GM18870 (cell line): ENCODE measurements at regions not wholly inside any gene's neighbourhood (a gene's known extent, or its start where the extent isn't known, plus 50 kb on each side); places are given as distances from the start of the nearest gene placed in this dataset.

Source experiments
- ATAC-seq: cut with Tn5 transposase; IDR thresholded peaks from one replicate; pipeline ENCODE4 v1.9.1; 2021; ENCODE audit warnings: moderate library complexity; ENCODE audit not compliant: unreplicated experiment

- no peak for ATAC-seq
Measured at GRCh38 chr10:131658476-131659110, 242.2 kb upstream of the PPP2R2D start.

GRCh38 chr10:131660427-131660826, 240.4 kb upstream of the PPP2R2D start:
- no peak for ATAC-seq

DNA sequence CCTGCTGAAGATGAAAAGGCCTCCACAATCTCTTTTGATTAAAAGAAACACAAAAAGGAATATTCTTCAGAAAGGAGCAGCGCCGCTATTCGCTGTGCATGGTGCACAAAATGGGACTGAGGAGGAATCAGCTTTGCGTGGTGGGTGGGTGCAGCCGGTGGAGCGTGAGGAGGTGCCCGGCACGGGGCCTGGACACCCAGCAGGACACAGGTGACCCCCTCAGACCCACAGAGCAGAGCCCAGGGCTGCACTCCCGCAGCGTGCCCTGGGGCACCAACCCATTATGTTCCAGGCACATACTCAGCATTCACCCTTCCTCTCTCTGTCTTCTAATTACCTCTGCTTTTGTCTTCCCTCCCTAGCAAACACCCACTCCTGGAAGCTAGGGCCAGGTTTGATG, 238.0 kb upstream of the PPP2R2D start:
- ATAC-seq: no peak

DNA sequence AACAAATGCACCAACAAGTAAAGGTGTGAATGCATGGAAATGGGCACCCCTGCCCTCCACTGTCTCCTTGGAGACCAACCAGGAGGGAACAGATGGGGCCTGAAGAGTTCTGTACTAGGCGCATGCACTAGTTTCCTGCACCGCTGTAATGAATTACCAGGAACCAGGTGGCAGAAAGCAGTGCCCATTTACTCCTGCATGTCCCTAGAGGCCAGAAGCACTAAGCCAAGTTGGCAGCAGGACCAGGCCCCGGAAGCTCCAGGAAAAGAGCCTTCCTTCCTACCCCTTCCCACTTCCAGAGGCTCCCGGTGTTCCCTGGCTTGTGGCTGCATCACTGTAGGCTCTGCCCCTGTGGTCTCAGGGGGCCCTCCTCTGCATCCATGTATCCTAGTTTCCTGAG, 237.5 kb upstream of the PPP2R2D start:
- no peak for ATAC-seq

GRCh38 chr10:131666091-131666490, 234.7 kb upstream of the PPP2R2D start:
- ATAC-seq: no peak

- ATAC-seq: no peak
Measured at GRCh38 chr10:131667047-131667446, 233.8 kb upstream of the PPP2R2D start.

- ATAC-seq: no peak
Measured at GRCh38 chr10:131667561-131667960, 233.2 kb upstream of the PPP2R2D start.

DNA sequence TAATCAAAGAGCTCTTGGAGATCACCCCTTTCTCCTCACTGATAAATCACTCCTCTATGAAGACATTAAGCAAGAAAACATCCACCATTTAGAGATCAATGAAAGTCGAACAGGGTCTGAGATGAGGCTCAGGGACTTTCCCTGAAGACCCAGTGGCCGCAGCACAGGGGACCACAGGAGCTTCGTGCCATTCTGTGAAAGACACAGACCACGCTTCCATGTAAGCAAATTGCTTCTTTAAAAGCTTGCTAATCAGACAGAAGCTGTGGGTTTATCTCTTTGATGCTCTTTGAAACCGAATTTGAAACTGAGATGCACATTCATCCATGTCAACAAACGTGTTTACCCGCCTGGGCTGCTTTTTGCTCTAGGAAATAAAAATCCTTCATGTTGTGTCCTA, 231.9 kb upstream of the PPP2R2D start:
- ATAC-seq: no peak

DNA sequence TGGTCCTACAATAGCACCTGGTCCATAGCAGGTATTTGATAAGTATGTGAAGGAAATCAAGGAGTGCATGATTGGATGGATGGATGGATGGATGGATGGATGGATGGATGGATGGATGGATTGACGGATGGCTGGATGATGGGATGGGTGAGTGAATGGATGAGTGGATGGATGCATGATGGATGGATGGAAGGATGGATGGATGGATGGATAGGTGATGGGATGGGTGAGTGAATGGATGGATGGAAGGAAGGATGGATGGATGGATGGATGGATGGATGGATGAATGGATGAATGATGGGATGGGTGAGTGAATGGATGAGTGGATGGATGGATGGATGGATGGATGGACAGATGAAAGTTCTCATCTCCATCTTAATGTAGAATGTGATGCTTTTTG, 231.0 kb upstream of the PPP2R2D start:
- no peak for ATAC-seq

DNA sequence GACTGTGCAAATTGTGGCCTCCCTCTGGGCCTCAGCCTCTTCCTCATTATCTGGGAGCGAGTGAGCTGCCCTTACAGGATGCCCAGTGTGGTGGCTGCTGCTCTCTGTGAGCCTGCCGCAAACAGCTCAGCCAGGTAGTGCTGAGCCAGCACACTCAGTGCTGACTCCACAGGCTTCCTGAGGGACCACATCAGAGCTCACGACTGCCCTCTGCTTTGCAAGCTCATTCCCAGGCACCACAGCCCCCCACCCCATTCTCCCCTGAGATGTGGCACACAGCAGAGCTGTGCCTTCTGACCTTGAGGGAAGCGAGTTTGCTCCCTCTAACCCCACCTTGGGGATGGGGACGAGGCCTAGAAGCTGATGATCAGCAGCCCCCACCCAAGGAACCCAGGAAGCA, 230.5 kb upstream of the PPP2R2D start:
- no peak for ATAC-seq

DNA sequence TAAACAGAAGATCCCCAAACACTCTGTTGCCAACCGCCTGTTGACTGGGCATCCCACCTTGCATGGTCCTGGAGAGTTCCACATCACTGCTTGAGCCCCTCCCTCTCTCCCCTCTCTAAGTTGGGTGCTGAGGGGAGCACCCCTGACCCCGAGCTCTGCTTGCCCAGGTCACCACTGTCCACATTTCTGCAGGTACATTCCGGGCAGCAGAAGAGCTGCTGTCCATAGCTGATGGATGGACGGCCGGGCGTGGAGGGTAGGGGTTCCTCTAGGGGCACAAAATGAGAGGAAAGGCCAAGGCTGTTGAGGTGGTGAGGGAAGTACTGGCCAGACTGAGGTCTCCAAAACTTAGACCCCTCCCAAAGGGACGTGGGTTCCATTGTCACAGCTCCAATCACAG, 227.4 kb upstream of the PPP2R2D start:
- ATAC-seq: no peak

DNA sequence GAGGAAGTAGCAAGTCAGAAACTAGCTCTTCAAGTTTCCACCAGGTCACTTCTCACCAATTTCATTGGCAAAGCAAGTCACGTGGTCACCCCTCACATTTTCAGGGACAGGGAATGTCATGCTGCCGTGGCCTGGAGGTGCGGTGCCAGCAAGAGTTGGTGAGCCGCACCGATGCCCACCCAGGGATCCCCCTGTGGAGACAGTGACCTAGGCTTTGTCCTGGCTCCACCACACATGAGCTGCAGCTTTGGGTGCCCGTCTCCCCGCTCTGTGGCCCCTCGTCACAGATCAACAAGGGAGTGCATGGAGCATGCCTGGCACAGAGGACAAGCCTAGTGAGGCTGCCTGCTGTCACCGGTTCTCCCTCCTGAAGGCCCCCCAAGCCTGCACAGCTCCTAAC, 226.7 kb upstream of the PPP2R2D start:
- ATAC-seq: no peak

- no peak for ATAC-seq
Measured at GRCh38 chr10:131675104-131675503, 225.7 kb upstream of the PPP2R2D start.

DNA sequence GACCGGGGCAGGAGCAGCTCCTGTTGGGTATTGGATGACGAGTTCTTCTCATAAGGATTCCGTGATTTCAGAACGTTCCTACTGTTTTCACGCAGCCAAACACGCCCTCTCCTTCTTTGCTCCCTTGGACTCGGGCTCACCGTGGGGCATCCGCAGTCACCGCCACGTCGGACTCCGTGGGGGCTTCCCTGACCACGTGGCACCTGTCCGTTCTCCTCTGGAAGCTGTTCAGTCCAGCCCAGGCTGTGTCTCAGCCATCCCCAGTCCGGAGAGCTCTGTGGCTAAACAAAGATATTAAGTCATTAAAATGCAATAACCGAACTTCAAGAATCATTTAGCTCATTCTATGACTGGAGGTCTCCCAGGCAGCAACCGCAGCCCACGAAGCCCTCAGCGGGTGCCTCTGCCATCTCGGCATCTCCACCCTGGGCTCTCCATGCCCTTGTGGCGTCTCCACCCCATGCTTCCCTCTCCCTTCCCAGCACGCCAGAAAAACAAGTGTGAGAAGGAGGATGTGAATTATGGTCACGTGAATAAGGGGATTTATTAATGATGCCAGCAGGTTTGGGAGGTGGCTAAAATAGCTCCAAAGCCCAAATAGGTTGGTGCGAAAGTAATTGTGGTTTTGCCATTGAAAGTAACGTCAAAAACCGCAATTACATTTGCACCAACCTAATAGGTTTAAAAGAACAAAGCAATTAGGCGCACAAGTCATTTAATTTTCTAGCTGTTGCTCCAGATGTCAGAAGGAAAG, 224.6 kb upstream of the PPP2R2D start:
- no peak for ATAC-seq

DNA sequence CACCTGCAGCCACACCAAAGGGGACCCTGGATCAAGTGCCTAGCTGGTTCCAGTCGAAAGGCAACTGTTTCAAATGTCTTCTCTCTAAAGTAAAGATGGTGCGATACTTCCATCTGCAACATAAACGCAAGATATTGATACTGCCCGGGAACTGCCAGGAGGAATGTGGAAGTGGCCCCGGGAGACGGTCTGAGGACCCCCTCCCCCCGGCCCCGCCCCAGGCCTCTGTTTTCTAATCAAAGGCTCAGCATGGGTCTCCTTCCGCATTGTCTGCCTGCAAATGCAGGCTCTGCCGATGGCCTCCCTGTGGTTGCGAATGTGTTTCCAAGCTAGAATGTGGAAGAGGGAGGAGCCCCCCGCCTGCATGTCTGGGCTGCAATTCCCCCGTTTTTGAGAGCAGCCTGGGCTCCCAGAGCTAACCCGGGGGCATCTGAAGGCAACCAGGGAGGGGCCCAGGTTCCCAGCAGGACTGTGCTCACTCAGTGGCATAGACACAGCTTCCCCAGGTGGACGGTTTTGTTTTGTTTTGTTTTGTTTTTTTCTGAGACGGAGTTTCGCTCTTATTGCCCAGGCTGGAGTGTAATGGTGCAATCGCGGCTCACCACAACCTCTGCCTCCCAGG, 223.9 kb upstream of the PPP2R2D start:
- no peak for ATAC-seq

DNA sequence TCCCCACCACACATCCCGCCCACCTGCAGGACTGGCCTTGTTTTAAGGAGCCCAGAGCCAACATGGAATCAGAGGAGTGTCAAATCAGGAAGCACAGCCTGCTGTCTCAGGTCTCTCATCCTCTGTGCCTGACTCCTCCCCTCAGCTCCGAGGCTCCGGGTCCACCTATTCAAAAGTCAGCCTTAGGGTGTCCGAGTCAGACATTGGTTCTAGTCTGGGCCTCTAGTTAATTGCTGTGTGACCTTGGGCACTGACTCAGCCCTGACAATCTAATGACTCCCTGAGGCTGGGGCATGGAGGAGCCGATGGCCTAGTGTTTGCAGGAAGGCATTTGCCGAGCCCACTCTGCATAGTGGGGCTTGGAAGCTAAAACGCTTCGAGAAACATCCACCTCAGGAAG, 223.1 kb upstream of the PPP2R2D start:
- ATAC-seq: no peak

GRCh38 chr10:131678171-131678570, 222.6 kb upstream of the PPP2R2D start:
- ATAC-seq: no peak

DNA sequence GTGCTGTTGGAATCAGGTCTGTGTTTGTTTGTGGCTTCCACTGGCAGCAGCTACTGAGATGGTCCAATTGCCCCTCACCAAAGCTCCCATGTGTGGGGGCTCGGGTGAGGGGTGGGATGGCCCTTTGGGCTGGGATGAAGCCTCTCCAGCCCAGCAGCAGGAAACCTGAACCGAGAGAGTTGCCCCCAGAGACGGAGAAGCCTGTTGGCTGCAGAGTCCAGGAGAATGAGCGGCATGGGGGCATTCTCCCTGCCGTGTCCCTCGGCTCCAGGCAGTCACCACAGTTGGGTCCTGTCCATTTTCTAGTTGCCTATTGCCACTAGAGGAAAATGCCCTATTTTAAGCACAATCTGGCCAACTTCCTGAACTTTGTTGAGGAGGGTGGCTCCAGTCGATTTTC, 222.2 kb upstream of the PPP2R2D start:
- ATAC-seq: no peak

DNA sequence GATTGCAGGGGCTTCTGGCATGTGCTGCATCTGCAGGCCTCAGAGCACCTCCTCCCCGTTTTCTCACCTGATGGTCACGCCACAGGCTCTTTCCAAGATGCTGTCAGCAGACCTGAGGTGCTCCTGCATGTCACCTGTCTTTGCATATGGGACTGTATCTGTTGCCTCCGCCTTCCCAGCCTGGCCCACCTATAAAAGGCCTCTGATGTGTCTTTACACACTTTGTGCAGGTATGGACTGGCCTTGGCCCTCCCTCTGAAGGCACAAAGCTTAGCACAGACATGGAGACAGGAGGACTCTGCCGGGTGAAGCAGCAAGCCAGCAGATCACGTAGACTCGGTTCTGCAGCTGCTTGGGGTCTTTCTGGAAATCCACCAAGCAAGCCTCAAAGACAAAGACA, 220.9 kb upstream of the PPP2R2D start:
- ATAC-seq: no peak

- no peak for ATAC-seq
Measured at GRCh38 chr10:131681122-131681521, 219.7 kb upstream of the PPP2R2D start.

DNA sequence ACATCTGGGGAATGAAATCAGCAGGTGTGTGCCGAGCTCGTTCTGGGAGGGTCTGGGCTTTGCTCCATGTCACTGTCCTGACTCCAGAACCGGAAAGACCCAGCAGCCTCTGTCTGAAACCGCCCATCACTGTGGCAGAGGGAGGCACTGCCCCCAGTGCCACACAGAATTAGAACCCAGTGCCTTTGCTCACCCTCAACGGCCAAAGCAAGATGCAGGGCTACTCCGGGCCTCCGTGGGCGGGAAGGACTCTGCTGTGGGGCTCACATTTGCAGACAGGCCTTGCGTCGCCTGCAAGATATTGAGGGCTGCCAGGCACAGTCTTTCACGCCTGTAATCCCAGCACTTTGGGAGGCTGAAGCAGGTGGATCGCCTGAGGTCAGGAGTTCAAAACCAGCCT, 219.2 kb upstream of the PPP2R2D start:
- no peak for ATAC-seq

GRCh38 chr10:131682271-131682962, 218.4 kb upstream of the PPP2R2D start:
- no peak for ATAC-seq
